ENCODE measurements at regions not wholly inside any gene's neighbourhood (a gene's known extent, or its start where the extent isn't known, plus 50 kb on each side); places are given as distances from the start of the nearest gene placed in this dataset.
"Not testable (repeated sequence)": the region's sequence is repeated elsewhere in the genome, so short reads cannot be mapped to it uniquely, and the experiment has no call there.

DNA sequence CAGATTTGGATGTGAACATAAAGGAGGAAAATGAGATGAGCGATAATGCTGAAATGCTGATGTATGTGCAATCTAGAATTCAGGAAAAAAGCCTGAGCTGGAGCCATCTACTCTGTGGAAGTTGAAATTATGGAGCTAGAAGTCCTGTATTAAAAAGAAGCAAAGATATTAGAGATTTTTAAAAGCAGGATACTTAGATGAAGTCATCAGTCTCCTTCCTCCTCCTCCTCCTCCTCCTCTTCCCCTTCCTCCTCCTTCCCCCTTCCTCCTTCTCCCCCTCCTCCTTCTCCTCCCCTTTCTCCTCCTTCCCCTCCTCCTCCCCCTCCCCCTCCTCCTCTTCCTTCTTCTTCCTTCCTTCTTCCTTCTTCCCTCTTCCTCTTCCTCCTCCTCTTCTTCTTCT is 823.8 kb upstream of the CA10 start:
- DNase-seq: no peak
- Mint-ChIP-seq H3K4me1 (ENCODE audit: low read depth) (no peaks in the 10 kb centered on the region), H3K27me3 (ENCODE audit: insufficient read depth) (no peaks in the 10 kb centered on the region; the same call in 1 of the 2 replicates)

DNA sequence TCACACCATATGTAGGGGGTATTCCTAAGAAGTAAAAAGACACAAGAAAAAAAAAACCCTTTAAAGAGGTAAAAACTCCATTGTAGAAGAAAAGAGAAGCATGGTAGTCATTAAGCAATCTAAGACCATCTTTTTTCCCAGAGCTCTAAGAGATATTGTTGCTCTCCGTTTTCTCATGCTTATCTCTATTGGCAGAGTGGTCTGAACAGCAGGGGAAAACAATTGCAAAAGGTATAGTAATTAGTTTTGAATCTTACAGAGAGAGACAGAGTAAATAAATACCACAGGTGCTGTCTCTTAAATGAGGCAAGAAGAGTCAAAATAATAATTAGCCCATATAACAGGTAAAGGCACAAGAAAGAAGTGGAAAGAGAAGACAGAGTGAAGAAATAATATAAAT is 821.4 kb upstream of the CA10 start:
- Mint-ChIP-seq H3K4me1 (ENCODE audit: low read depth) (no peaks in the 10 kb centered on the region), H3K4me3 (no peak overlapping the region), H3K9me3 (peaks cover 35% of the 10 kb centered on the region), H3K27me3 (ENCODE audit: insufficient read depth) (no peaks in the 10 kb centered on the region; the same call in 1 of the 2 replicates), H3K27ac (no peak overlapping the region), H3K36me3 (ENCODE audit: low read depth) (no peaks in the 10 kb centered on the region)
- DNase-seq: no peak
- TF ChIP-seq, protein P1, sequence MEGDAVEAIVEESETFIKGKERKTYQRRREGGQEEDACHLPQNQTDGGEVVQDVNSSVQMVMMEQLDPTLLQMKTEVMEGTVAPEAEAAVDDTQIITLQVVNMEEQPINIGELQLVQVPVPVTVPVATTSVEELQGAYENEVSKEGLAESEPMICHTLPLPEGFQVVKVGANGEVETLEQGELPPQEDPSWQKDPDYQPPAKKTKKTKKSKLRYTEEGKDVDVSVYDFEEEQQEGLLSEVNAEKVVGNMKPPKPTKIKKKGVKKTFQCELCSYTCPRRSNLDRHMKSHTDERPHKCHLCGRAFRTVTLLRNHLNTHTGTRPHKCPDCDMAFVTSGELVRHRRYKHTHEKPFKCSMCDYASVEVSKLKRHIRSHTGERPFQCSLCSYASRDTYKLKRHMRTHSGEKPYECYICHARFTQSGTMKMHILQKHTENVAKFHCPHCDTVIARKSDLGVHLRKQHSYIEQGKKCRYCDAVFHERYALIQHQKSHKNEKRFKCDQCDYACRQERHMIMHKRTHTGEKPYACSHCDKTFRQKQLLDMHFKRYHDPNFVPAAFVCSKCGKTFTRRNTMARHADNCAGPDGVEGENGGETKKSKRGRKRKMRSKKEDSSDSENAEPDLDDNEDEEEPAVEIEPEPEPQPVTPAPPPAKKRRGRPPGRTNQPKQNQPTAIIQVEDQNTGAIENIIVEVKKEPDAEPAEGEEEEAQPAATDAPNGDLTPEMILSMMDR (IDR thresholded peaks at IDR 0.05): no peak

More for the DNA sequence above, 823.8 kb upstream of the CA10 start:
- Mint-ChIP-seq H3K9me3 (peaks cover 53% of the 10 kb centered on the region), H3K27ac (no peak overlapping the region), H3K4me3 (no peak overlapping the region), H3K36me3 (ENCODE audit: low read depth) (no peaks in the 10 kb centered on the region)
- TF ChIP-seq, protein P1 (IDR thresholded peaks at IDR 0.05): no peak

DNA sequence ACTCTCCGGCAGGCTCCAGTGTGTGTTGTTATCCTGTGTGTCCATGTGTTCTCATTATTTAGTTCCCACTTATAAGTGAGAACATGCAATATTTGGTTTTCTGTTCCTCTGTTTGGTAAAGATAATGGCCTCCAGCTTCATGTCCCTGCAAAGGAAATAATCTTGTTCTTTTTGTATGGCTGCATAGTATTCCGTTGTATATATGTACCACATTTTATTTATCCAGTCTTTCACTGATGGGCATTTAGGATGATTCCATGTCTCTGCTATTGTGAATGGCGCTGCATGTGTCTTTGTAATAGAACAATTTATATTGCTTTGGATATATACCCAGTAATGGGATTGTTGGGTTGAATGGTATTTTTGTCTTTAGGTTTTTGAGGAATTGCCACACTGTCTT is 807.3 kb upstream of the CA10 start:
- TF ChIP-seq, protein P1 (IDR thresholded peaks at IDR 0.05): no peak
- no peaks in the 10 kb centered on the region for H3K4me1 Mint-ChIP-seq (ENCODE audit: low read depth)
- H3K4me3 Mint-ChIP-seq: no peak overlapping the region
- H3K36me3 Mint-ChIP-seq (ENCODE audit: low read depth): no peaks in the 10 kb centered on the region; the same call in 1 of the 2 replicates
- DNase-seq: no peak
- H3K9me3 Mint-ChIP-seq: peaks cover 37% of the 10 kb centered on the region
- no peak overlapping the region for H3K27ac Mint-ChIP-seq
- H3K27me3 Mint-ChIP-seq (ENCODE audit: insufficient read depth): no peaks in the 10 kb centered on the region

DNA sequence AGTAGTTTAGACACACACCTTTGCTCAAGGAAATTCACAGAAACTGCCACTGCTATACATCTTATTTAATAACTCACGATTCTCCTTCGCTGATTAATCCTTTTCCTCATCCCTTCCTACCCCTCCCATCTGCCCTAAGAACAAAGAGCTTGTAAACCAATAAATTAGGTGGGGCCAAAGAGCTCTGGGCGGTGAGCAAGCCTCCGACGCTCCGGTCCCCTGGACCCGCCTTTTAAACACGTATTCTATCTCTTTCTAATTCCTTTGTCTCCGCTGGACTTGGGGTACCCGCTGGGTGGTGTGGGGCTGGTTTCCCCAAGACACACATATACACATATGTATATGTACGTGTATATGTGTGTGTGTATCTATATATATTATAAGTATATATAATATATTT is 803.2 kb upstream of the CA10 start:
- not testable (repeated sequence) for H3K4me1 Mint-ChIP-seq (ENCODE audit: low read depth); H3K27me3 Mint-ChIP-seq (ENCODE audit: insufficient read depth); H3K36me3 Mint-ChIP-seq (ENCODE audit: low read depth); H3K27ac Mint-ChIP-seq; H3K4me3 Mint-ChIP-seq; DNase-seq
- peaks cover 48% of the 10 kb centered on the region for H3K9me3 Mint-ChIP-seq

DNA sequence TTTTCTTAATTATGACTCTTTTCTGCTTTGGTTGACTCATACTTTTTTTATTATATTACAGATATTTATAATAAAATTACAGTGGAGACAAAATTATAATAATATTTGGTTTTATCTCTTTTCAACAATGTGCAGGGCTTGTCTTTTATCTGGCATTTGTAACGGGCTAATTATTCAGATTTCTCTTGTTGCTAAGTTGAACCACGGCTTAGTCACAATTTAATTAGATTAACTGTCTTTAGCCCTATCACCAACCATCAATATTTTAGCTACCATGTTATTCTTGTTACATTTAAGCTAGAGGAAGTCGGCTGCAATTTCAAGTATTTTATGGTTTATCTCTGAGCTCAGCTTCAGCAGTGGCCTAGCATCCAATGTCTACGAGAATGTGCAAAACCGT is 798.9 kb upstream of the CA10 start:
- Mint-ChIP-seq H3K27me3 (ENCODE audit: insufficient read depth) (no peaks in the 10 kb centered on the region), H3K4me3 (no peak overlapping the region), H3K9me3 (peaks cover 34% of the 10 kb centered on the region), H3K4me1 (ENCODE audit: low read depth) (no peaks in the 10 kb centered on the region), H3K27ac (no peak overlapping the region), H3K36me3 (ENCODE audit: low read depth) (no peaks in the 10 kb centered on the region; the same call in 1 of the 2 replicates)
- TF ChIP-seq, protein P1 (IDR thresholded peaks at IDR 0.05): no peak
- DNase-seq: no peak

DNA sequence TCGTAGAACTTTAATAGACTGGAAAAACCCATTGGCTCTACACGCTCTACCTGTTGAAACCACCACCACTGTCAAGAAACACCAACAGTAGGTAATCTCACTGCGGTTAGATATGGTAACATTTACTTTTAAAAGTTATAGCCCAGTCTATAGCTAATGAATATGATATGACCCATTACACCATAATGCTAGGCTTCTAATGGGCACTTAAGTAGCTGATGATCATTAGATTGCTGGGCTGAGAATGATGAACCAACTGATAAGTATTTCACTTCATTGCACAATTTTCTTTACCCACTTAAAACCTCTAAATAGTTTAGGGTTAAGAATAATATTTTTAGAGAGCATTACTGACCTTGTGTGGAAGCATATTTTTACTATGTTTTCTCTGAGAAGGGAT is 788.9 kb upstream of the CA10 start:
- Mint-ChIP-seq H3K4me1 (ENCODE audit: low read depth) (no peaks in the 10 kb centered on the region), H3K36me3 (ENCODE audit: low read depth) (peaks cover 4% of the 10 kb centered on the region; the same call in 1 of the 2 replicates), H3K9me3 (peaks cover 43% of the 10 kb centered on the region), H3K27me3 (ENCODE audit: insufficient read depth) (no peaks in the 10 kb centered on the region), H3K4me3 (no peak overlapping the region), H3K27ac (no peak overlapping the region)
- TF ChIP-seq, protein P1 (IDR thresholded peaks at IDR 0.05): no peak
- no peak for DNase-seq
